Neuronal stem cell (in vitro differentiated cells): ENCODE measurements at regions not wholly inside any gene's neighbourhood (a gene's known extent, or its start where the extent isn't known, plus 50 kb on each side); places are given as distances from the start of the nearest gene placed in this dataset.

Experiments used
- DNase-seq: peaks from one replicate; pipeline ENCODE4 v3.0.0-alpha.2; 2013; ENCODE audit warnings: low spot score
- H2AFZ ChIP-seq: one replicate; pipeline ENCODE4 v1.6.1; 2013; ENCODE audit warnings: mild to moderate bottlenecking, low read length, inconsistent platforms
- H2AK5ac ChIP-seq: 2 replicates; pipeline ENCODE4 v1.6.1; 2013; ENCODE audit warnings: low read depth, mild to moderate bottlenecking, inconsistent platforms, low read length, moderate library complexity, mixed read lengths
- H2BK120ac ChIP-seq: 2 replicates; pipeline ENCODE4 v1.6.1; 2013; ENCODE audit warnings: low read depth, mild to moderate bottlenecking, inconsistent platforms, low read length, moderate library complexity, mixed read lengths
- H2BK12ac ChIP-seq: one replicate; pipeline ENCODE4 v1.6.1; 2013; ENCODE audit warnings: low read length, inconsistent platforms
- H2BK15ac ChIP-seq: 2 replicates; pipeline ENCODE4 v1.6.1; 2013; ENCODE audit warnings: mild to moderate bottlenecking, low read length, inconsistent platforms, mixed read lengths
- H2BK5ac ChIP-seq: one replicate; pipeline ENCODE4 v1.6.1; 2013; ENCODE audit warnings: inconsistent platforms, mild to moderate bottlenecking, low read length, moderate library complexity
- H3K14ac ChIP-seq: one replicate; pipeline ENCODE4 v1.6.1; 2013; ENCODE audit warnings: low read length, inconsistent platforms
- H3K18ac ChIP-seq: 2 replicates; pipeline ENCODE4 v1.6.1; 2013; ENCODE audit warnings: low read length, inconsistent platforms
- H3K23ac ChIP-seq: 2 replicates; pipeline ENCODE4 v1.6.1; 2013; ENCODE audit warnings: low read depth, mild to moderate bottlenecking, mixed read lengths, low read length, inconsistent platforms; ENCODE audit not compliant: poor library complexity
- H3K27ac ChIP-seq: replicated peaks from 3 replicates; pipeline ENCODE4 v1.5.1; 2013; ENCODE audit warnings: low read length, inconsistent platforms
- H3K27me3 ChIP-seq, 3 experiments: 2 replicates each; pipeline ENCODE4 v1.6.1; 2013; ENCODE audit warnings: low read length in 3 of 3, mild to moderate bottlenecking in 2 of 3, inconsistent platforms in 1 of 3, low read depth in 1 of 3, mixed read lengths in 1 of 3, moderate library complexity in 1 of 3; ENCODE audit not compliant: control insufficient read depth in 3 of 3, insufficient read depth in 3 of 3
- H3K36me3 ChIP-seq, 2 donors: replicated peaks in 1 of 2; 2 replicates each; pipeline ENCODE4 v1.6.1; 2013; ENCODE audit warnings: low read length in 2 of 2; ENCODE audit not compliant: control insufficient read depth in 2 of 2, insufficient read depth in 2 of 2
- H3K4ac ChIP-seq: 2 replicates; pipeline ENCODE4 v1.6.1; 2013; ENCODE audit warnings: inconsistent platforms, mild to moderate bottlenecking, low read length, moderate library complexity
- H3K4me1 ChIP-seq, 2 donors: 1 replicate in 1 of 2; 2 replicates in 1 of 2; pipeline ENCODE4 v1.6.1; 2013; ENCODE audit warnings: low read length in 2 of 2, low read depth in 1 of 2; ENCODE audit not compliant: control insufficient read depth in 2 of 2, insufficient read depth in 1 of 2
- H3K4me2 ChIP-seq: one replicate; pipeline ENCODE4 v1.6.1; 2013; ENCODE audit warnings: mild to moderate bottlenecking, low read length, inconsistent platforms; ENCODE audit not compliant: insufficient read depth, poor library complexity, severe bottlenecking
- H3K4me3 ChIP-seq, 2 donors: 2 replicates each; pipeline ENCODE4 v1.5.1; 2013; ENCODE audit warnings: low read length in 2 of 2, mild to moderate bottlenecking in 2 of 2, inconsistent platforms in 1 of 2, moderate library complexity in 1 of 2
- H3K79me1 ChIP-seq: one replicate; pipeline ENCODE4 v1.6.1; 2013; ENCODE audit warnings: low read depth, mild to moderate bottlenecking, inconsistent platforms, low read length, moderate library complexity
- H3K9ac ChIP-seq: one replicate; pipeline ENCODE4 v1.6.1; 2013; ENCODE audit warnings: mild to moderate bottlenecking, low read depth, low read length, inconsistent platforms; ENCODE audit not compliant: poor library complexity
- H3K9me3 ChIP-seq, 2 donors: replicated peaks in 1 of 2; 2 replicates each; pipeline versions ENCODE3 to v1.6.1; 2013; ENCODE audit warnings: low read length in 2 of 2, mild to moderate bottlenecking in 2 of 2, inconsistent platforms in 1 of 2, low read depth in 1 of 2, mixed read lengths in 1 of 2, moderate library complexity in 1 of 2; ENCODE audit not compliant: control insufficient read depth in 2 of 2, insufficient read depth in 1 of 2
- H4K8ac ChIP-seq: one replicate; pipeline ENCODE4 v1.6.1; 2013; ENCODE audit warnings: low read depth, mild to moderate bottlenecking, inconsistent platforms, low read length, moderate library complexity
- H4K91ac ChIP-seq: one replicate; pipeline ENCODE4 v1.6.1; 2013; ENCODE audit warnings: low read length, low read depth, mild to moderate bottlenecking, inconsistent platforms; ENCODE audit not compliant: poor library complexity
- WGBS, 2 donors: extraction: QIAGEN DNeasy Blood & Tissue Kit; methylation state at CpG; one replicate each; pipeline ENCODE4 v1.1.7; 2013; ENCODE audit warnings: missing lambda C conversion rate in 2 of 2, mixed read lengths in 1 of 2; ENCODE audit not compliant: insufficient read length in 2 of 2, insufficient replicate concordance in 1 of 2; ENCODE audit errors: extremely low coverage in 2 of 2; 5-methylcytosine and 5-hydroxymethylcytosine counted together

DNA sequence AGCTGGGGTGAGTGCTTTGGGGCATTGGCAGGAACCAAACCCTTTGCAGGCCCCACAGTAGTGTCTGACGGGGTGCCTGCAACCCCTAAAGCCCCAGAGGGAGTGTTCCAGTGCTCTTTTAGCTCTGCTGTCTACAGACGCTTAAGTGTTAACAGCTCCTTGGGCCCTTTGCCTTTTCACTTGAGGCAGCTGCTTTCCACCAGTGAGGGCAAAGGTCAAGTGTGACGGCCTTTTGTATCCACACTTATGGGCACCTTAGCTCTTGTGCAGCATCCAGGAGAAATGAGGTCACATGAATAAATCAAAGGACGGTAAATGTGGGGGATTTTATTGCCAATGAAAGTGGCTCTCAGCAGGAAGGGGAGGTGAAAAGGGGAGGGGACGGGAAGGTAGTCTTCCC lies 241.4 kb upstream of the PCSK5 start:
- peaks cover 0 to 4% of the 10 kb centered on the region in 2 donors for H3K4me1 ChIP-seq
- H2BK12ac ChIP-seq = no peak overlapping the region
- no peak for DNase-seq
- no peaks in the 10 kb centered on the region for H3K36me3 ChIP-seq
- H2BK120ac ChIP-seq = no peak overlapping the region
- H3K4ac ChIP-seq = no peak overlapping the region
- no peak overlapping the region for H3K27ac ChIP-seq
- H4K91ac ChIP-seq = no peak overlapping the region
- no peak overlapping the region for H2AFZ ChIP-seq
- no CpG with 5 or more reads among the region's 5 CpGs for WGBS, 2 donors
- H3K9me3 ChIP-seq = no peaks in the 10 kb centered on the region
- H3K23ac ChIP-seq = no peak overlapping the region
- H3K14ac ChIP-seq = no peak overlapping the region
- no peak overlapping the region for H3K9ac ChIP-seq
- H2BK5ac ChIP-seq = no peak overlapping the region
- no peak overlapping the region for H3K4me2 ChIP-seq
- H3K18ac ChIP-seq = peak overlapping the region; percentile 38
- no peaks in the 10 kb centered on the region for H3K79me1 ChIP-seq
- no peak overlapping the region for H3K4me3 ChIP-seq
- no peaks in the 10 kb centered on the region for H3K27me3 ChIP-seq
- H4K8ac ChIP-seq = no peak overlapping the region
- no peak overlapping the region for H2AK5ac ChIP-seq
- no peak overlapping the region for H2BK15ac ChIP-seq

DNA sequence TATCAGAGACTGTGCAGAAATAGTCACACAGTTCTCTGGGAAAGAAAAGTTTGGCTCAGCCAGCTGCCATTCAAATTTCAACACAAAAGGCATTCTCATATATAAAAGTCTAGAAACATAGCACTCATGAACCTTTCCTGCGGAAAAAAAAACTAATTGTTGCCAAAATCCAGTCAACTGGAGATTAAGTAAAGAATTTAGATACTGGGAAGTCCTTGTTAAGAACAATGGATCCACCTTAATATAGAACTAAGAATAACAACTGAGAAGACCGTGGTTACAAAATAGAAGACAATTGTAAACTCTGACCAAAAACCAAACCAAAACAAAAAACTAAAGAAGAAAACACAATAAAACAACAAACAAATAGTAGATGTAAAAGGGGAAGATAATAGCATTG lies 238.8 kb upstream of the PCSK5 start:
- no peak overlapping the region for H3K14ac ChIP-seq
- WGBS, 2 donors = no CpG with 5 or more reads among the region's 2 CpGs
- no peak overlapping the region for H3K27ac ChIP-seq
- H3K4me1 ChIP-seq = peaks cover 0 to 5% of the 10 kb centered on the region in 2 donors
- no peak overlapping the region for H3K4me2 ChIP-seq
- no peak overlapping the region for H2BK5ac ChIP-seq
- no peak overlapping the region for H2BK120ac ChIP-seq
- H3K9me3 ChIP-seq = no peaks in the 10 kb centered on the region
- H4K8ac ChIP-seq = no peak overlapping the region
- H3K9ac ChIP-seq = no peak overlapping the region
- no peaks in the 10 kb centered on the region for H3K36me3 ChIP-seq
- no peak overlapping the region for H2AK5ac ChIP-seq
- no peak overlapping the region for H3K4ac ChIP-seq
- H3K18ac ChIP-seq = no peak overlapping the region
- H4K91ac ChIP-seq = no peak overlapping the region
- no peak overlapping the region for H2BK15ac ChIP-seq
- H2AFZ ChIP-seq = no peak overlapping the region
- H3K4me3 ChIP-seq = no peak overlapping the region
- H2BK12ac ChIP-seq = no peak overlapping the region
- no peaks in the 10 kb centered on the region for H3K27me3 ChIP-seq
- H3K79me1 ChIP-seq = no peaks in the 10 kb centered on the region
- no peak overlapping the region for H3K23ac ChIP-seq
- no peak for DNase-seq

DNA sequence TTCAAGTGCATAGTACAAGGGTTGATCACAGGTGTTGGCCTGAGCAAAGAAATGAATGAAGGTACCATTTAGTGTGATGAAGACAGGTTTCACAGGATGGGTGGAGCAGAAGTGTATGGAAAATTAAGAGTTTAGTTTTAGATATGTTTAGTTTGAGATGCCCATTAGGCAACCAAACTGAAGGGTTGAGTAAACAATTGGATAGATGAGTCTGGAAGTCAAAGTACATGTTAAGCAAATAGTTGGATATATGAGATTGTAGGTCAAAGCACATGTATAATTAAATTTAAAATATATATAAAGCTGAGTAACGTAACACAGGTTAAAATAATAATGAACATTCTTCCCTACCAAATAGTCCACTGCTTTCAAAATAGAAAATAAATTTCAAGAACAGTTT lies 237.1 kb upstream of the PCSK5 start:
- H3K4ac ChIP-seq = no peak overlapping the region
- no CpG with 5 or more reads among the region's 1 CpG for WGBS, 2 donors
- H3K18ac ChIP-seq = no peak overlapping the region

DNA sequence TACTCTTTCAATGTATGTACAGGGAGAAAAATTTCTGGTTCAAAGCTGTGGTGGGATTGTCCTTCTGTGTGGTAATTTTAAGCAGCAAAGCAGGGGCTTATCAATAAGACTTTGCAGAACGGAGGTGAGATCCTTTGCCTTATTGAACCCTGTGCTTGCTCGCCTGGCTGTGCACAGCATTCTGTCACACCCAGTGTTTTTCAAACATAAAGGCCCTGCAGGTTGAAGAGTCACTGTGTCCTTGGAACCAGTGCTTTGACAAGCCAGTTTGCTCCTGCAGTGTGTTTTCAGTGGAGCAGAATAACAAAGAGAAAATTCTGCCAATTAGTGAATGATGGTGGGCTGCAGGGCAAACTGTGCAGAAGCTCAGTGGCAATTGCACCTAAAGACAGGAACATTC lies 236.7 kb upstream of the PCSK5 start:
- Histone ChIP-seq H2BK12ac (no peak overlapping the region), H3K4me1 (peaks cover 2 to 6% of the 10 kb centered on the region in 2 donors), H3K14ac (no peak overlapping the region), H4K91ac (no peak overlapping the region), H2BK5ac (no peak overlapping the region), H3K27ac (no peak overlapping the region), H3K18ac (no peak overlapping the region), H3K9me3 (no peaks in the 10 kb centered on the region), H3K4me2 (no peak overlapping the region), H3K36me3 (no peaks in the 10 kb centered on the region), H3K79me1 (no peaks in the 10 kb centered on the region), H2BK15ac (no peak overlapping the region), H3K4ac (no peak overlapping the region), H2AK5ac (no peak overlapping the region), H2BK120ac (no peak overlapping the region), H3K27me3 (no peaks in the 10 kb centered on the region), H2AFZ (no peak overlapping the region), H3K4me3 (no peak overlapping the region), H4K8ac (no peak overlapping the region), H3K23ac (no peak overlapping the region), H3K9ac (no peak overlapping the region)
- no CpG with 5 or more reads among the region's 2 CpGs for WGBS, 2 donors
- DNase-seq = no peak

More for the DNA sequence above, 237.1 kb upstream of the PCSK5 start:
- H3K4me2 ChIP-seq = no peak overlapping the region
- H3K9me3 ChIP-seq = no peaks in the 10 kb centered on the region
- H2BK120ac ChIP-seq = no peak overlapping the region
- H2BK15ac ChIP-seq = no peak overlapping the region
- H3K23ac ChIP-seq = no peak overlapping the region
- H2AFZ ChIP-seq = no peak overlapping the region
- H2BK5ac ChIP-seq = no peak overlapping the region
- no peaks in the 10 kb centered on the region for H3K36me3 ChIP-seq
- no peak for DNase-seq
- no peak overlapping the region for H3K27ac ChIP-seq
- H4K8ac ChIP-seq = no peak overlapping the region
- no peak overlapping the region for H3K9ac ChIP-seq
- no peak overlapping the region for H2AK5ac ChIP-seq
- H3K14ac ChIP-seq = no peak overlapping the region
- H4K91ac ChIP-seq = no peak overlapping the region
- H2BK12ac ChIP-seq = no peak overlapping the region
- peaks cover 1 to 6% of the 10 kb centered on the region in 2 donors for H3K4me1 ChIP-seq
- no peak overlapping the region for H3K4me3 ChIP-seq
- no peaks in the 10 kb centered on the region for H3K27me3 ChIP-seq
- H3K79me1 ChIP-seq = no peaks in the 10 kb centered on the region
